Stomach (tissue), 8 donors: ENCODE measurements at regions not wholly inside any gene's neighbourhood (a gene's known extent, or its start where the extent isn't known, plus 50 kb on each side); places are given as distances from the start of the nearest gene placed in this dataset.

Source experiments
- DNase-seq, 2 donors: peaks; one replicate each; pipeline versions ENCODE4 v3.0.0 to v3.0.0-alpha.2; 2013 to 2019
- H3K27ac ChIP-seq, 5 donors: fragments of 200-600 bp in 4 of 5; sonication (generic) in 4 of 5; one replicate each; pipeline ENCODE4 v1.5.1; 2013 to 2019; ENCODE audit warnings: mild to moderate bottlenecking in 1 of 5, moderate library complexity in 1 of 5
- H3K27me3 ChIP-seq, 3 donors: fragments of 200-600 bp; sonication (generic); one replicate each; pipeline ENCODE4 v1.5.1; 2017 to 2019; ENCODE audit warnings: mixed run types in 1 of 3
- H3K36me3 ChIP-seq, 4 donors: fragments of 200-600 bp; sonication (generic); 1 replicate in 3 of 4; 2 replicates in 1 of 4; pipeline ENCODE4 v1.5.1; 2016 to 2019
- H3K4me1 ChIP-seq, 4 donors: fragments of 200-600 bp; sonication (generic); one replicate each; pipeline ENCODE4 v1.5.1; 2016 to 2019
- H3K4me3 ChIP-seq, 4 donors: fragments of 200-600 bp; sonication (generic) in 3 of 4; one replicate each; pipeline ENCODE4 v1.5.1; 2016 to 2019; ENCODE audit warnings: mild to moderate bottlenecking in 1 of 4
- H3K9me3 ChIP-seq, 4 donors: fragments of 200-600 bp; sonication (generic); one replicate each; pipeline ENCODE4 v1.5.1; 2016 to 2019
- EP300 ChIP-seq: sonication (generic); formaldehyde crosslinking; IDR thresholded peaks from one replicate; pipeline ENCODE4 v1.6.1; 2017; ENCODE audit warnings: antibody characterized with exemption
- POLR2A ChIP-seq, 4 donors: fragments of 450-650 bp; IDR thresholded peaks; one replicate each; pipeline ENCODE4 v1.6.1; 2016; ENCODE audit warnings: antibody characterized with exemption in 4 of 4, control low read depth in 2 of 4, mild to moderate bottlenecking in 1 of 4, moderate library complexity in 1 of 4
- POLR2AphosphoS5 ChIP-seq, 3 donors: sonication (generic); formaldehyde crosslinking; IDR thresholded peaks; one replicate each; pipeline ENCODE4 v1.6.1; 2016; ENCODE audit warnings: antibody characterized with exemption in 3 of 3
- WGBS, 5 donors: extraction: QIAGEN DNeasy Blood & Tissue Kit in 3 of 5; methylation state at CpG; one replicate each; pipeline versions ENCODE4 v1.1.5 to v1.1.7; 2013 to 2018; 5-methylcytosine and 5-hydroxymethylcytosine counted together
- intact Hi-C: fragments of 100-400 bp; cut with DNase I; formaldehyde crosslinking; loops from one replicate; pipeline ENCODE4 v1.15.1; 2023; ENCODE audit warnings: low total_unique reads
- TF ChIP-seq, protein P1 (sequence below), 7 experiments: fragments of 450-650 bp in 4 of 7; fragments of 200-600 bp in 3 of 7; sonication (generic) in 3 of 7; IDR thresholded peaks; one replicate each; pipeline ENCODE4 v1.5.1; 2016 to 2019; ENCODE audit warnings: antibody characterized with exemption in 7 of 7, control low read depth in 2 of 7, mild to moderate bottlenecking in 1 of 7
- donor health status: healthy with polysubstance abuse.
- donor health status: Bipolar disorder and iron deficiency.
- donor health status: healthy.

- intact Hi-C loops, result loop anchor here (10.0 kb wide), 1 partner anchor 52 kb away; no protein-coding TSS in a partner anchor
- no peak for DNase-seq
- 71 to 90% (median 86%) methylated on average over 1 of the region's 1 CpG for WGBS, 5 donors
Measured at GRCh38 chr9:11792870-11793269, 900.3 kb upstream of the TYRP1 start.

GRCh38 chr9:11794984-11795383, 898.2 kb upstream of the TYRP1 start:
- TF ChIP-seq, protein P1, sequence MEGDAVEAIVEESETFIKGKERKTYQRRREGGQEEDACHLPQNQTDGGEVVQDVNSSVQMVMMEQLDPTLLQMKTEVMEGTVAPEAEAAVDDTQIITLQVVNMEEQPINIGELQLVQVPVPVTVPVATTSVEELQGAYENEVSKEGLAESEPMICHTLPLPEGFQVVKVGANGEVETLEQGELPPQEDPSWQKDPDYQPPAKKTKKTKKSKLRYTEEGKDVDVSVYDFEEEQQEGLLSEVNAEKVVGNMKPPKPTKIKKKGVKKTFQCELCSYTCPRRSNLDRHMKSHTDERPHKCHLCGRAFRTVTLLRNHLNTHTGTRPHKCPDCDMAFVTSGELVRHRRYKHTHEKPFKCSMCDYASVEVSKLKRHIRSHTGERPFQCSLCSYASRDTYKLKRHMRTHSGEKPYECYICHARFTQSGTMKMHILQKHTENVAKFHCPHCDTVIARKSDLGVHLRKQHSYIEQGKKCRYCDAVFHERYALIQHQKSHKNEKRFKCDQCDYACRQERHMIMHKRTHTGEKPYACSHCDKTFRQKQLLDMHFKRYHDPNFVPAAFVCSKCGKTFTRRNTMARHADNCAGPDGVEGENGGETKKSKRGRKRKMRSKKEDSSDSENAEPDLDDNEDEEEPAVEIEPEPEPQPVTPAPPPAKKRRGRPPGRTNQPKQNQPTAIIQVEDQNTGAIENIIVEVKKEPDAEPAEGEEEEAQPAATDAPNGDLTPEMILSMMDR (IDR thresholded peaks at IDR 0.05), result no peak
- no peak for TF ChIP-seq EP300
- no peak for TF ChIP-seq POLR2AphosphoS5 (IDR thresholded peaks at IDR 0.05)
- no peak for TF ChIP-seq POLR2A (IDR thresholded peaks at IDR 0.05)

More at GRCh38 chr9:11792870-11793269, 900.3 kb upstream of the TYRP1 start:
- H3K36me3 ChIP-seq, result no peaks in the 10 kb centered on the region
- no peaks in the 10 kb centered on the region for H3K27me3 ChIP-seq
- H3K4me3 ChIP-seq, result no peak overlapping the region
- H3K9me3 ChIP-seq, result peaks cover 0 to 8% (median 0%) of the 10 kb centered on the region in 4 donors
- H3K4me1 ChIP-seq, result no peaks in the 10 kb centered on the region
- TF ChIP-seq, protein P1 (IDR thresholded peaks at IDR 0.05), result no peak
- TF ChIP-seq EP300, result no peak
- TF ChIP-seq POLR2A (IDR thresholded peaks at IDR 0.05), result no peak
- TF ChIP-seq POLR2AphosphoS5 (IDR thresholded peaks at IDR 0.05), result no peak
- H3K27ac ChIP-seq, result no peak overlapping the region

DNA sequence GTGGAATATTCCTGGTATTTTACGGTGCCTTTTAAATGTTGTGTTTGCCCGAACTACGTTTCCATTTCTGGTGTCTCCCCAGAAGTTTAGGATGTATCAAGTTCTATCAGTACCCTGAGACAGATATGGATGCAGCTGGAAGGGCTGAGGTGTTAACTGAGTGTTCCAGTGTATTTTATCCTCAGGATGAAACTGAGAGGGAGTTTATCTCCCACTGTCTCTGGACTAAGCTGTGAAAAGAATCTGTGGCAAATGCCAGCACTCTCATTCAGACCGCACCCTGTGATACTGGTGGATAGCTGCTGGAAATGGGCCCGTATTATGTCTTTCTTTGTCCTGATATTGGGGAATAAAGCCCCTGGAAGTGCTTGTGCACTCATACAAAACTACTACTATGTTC, 887.2 kb upstream of the TYRP1 start:
- H3K36me3 ChIP-seq, result no peaks in the 10 kb centered on the region
- H3K9me3 ChIP-seq, result peaks cover 0 to 8% (median 2%) of the 10 kb centered on the region in 4 donors
- DNase-seq, result no peak
- TF ChIP-seq, protein P1 (IDR thresholded peaks at IDR 0.05), result no peak
- TF ChIP-seq POLR2A (IDR thresholded peaks at IDR 0.05) (no peak), POLR2AphosphoS5 (IDR thresholded peaks at IDR 0.05) (no peak), EP300 (no peak)
- intact Hi-C loops, result no loop called here
- 69 to 93% (median 81%) methylated on average over 5 of the region's 5 CpGs for whole genome bisulfite sequencing, 5 donors
- no peaks in the 10 kb centered on the region for H3K4me1 ChIP-seq
- H3K27ac ChIP-seq, result no peak overlapping the region
- H3K4me3 ChIP-seq, result no peak overlapping the region
- no peaks in the 10 kb centered on the region for H3K27me3 ChIP-seq

More at GRCh38 chr9:11794984-11795383, 898.2 kb upstream of the TYRP1 start:
- no peak for DNase-seq
- intact Hi-C loops, result loop anchor here (10.0 kb wide), 1 partner anchor 50 kb away; no protein-coding TSS in a partner anchor
- H3K9me3 ChIP-seq, result peaks cover 0 to 8% (median 0%) of the 10 kb centered on the region in 4 donors
- H3K36me3 ChIP-seq, result no peaks in the 10 kb centered on the region
- 87 to 97% (median 90%) methylated on average over 5 of the region's 5 CpGs for WGBS, 5 donors
- no peaks in the 10 kb centered on the region for H3K4me1 ChIP-seq
- H3K27ac ChIP-seq, result no peak overlapping the region
- H3K27me3 ChIP-seq, result no peaks in the 10 kb centered on the region
- no peak overlapping the region for H3K4me3 ChIP-seq

- Histone ChIP-seq H3K27me3 (no peaks in the 10 kb centered on the region), H3K4me1 (no peaks in the 10 kb centered on the region), H3K4me3 (no peak overlapping the region), H3K36me3 (no peaks in the 10 kb centered on the region), H3K27ac (no peak overlapping the region), H3K9me3 (no peaks in the 10 kb centered on the region)
- peak in 1 of 2 donors; percentile 3 for DNase-seq
- WGBS, 5 donors, result 55 to 63% (median 59%) methylated on average over 7 of the region's 7 CpGs
- TF ChIP-seq EP300 (no peak), POLR2A (IDR thresholded peaks at IDR 0.05) (no peak), POLR2AphosphoS5 (IDR thresholded peaks at IDR 0.05) (no peak)
- TF ChIP-seq, protein P1 (IDR thresholded peaks at IDR 0.05), result no peak
- intact Hi-C loops, result no loop called here
Measured at GRCh38 chr9:11821306-11821975, 871.7 kb upstream of the TYRP1 start.
